ENCODE measurements at regions not wholly inside any gene's neighbourhood (a gene's known extent, or its start where the extent isn't known, plus 50 kb on each side); places are given as distances from the start of the nearest gene placed in this dataset.
"Not testable (repeated sequence)": the region's sequence is repeated elsewhere in the genome, so short reads cannot be mapped to it uniquely, and the experiment has no call there.

DNA sequence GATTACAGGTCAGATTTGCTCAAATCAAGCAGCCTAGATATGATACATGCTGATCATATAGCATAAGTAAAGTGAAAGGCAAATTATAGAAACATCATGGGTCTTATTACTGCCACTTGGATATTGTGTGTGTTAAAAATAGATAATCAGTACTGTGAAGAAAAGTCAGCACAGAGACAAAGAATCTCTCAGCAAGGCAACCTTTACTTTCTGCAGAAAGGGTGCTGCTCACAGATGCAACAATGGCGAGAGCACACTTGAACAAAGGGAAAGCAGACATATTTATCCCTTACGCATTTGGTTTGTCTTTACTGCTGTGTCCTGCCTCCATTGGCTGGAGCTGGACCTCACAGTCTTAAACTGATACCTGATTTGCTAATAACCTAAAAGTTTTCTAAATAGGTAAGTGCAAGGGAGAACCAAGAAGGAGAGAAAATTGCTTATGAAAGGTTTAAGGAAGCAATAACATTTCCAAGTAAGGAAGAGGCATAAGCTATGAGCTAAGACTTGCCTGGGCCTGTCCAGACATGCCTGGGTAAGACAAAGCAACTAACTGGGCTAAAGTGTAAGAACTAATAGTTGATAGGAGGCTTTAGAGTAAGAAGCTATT is 1310.8 kb upstream of the LRRTM3 start:
- DNase-seq, result no peak

DNA sequence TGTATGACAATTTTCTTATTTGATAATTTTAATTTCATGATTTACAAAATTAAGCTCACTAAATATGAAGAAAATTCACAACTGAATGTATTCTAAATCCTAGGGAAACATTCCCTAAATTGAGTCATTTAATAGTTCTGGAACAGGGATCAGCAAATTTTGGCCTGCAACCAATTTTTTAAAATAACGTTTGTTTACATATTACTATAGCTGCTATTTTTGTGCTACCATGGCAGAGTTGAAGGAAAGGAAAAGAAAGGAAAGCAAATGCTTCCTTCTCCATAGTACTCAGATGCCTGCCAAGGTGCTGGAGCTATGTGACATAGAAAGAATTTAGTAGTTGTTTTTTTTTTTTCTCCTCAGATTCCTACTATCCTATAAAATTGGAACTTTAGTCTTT is 1307.7 kb upstream of the LRRTM3 start:
- no peak for DNase-seq

DNA sequence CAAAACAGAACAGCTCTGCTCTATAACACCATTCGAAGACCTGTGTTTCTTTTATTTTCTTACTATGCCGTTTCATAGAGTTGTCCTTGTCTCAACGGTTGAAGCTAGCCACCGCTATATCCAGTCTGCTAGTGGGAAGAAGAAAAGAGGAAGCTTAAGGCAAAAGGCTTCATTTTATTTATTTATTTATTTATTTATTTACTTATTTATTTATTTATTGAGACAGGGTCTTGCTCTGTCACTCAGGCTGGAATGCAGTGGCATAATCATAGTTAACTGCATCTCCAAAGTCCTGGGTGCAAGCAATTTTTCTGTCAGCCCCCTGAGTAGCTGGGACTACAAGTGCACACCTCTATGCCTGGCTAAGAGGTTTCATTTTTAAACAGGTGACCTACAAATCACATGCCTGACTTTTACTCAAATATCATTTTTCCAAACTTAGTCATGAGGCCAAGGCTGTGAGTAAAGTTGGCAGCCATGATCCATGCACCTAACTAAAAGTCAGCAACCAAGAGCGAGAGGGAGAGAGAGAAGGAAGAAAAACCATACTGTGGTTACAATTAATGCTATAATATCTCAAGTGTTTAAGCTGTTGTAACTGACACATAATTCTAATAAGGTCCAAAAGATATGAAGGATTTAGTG is 1305.3 kb upstream of the LRRTM3 start:
- DNase-seq, result no peak

DNA sequence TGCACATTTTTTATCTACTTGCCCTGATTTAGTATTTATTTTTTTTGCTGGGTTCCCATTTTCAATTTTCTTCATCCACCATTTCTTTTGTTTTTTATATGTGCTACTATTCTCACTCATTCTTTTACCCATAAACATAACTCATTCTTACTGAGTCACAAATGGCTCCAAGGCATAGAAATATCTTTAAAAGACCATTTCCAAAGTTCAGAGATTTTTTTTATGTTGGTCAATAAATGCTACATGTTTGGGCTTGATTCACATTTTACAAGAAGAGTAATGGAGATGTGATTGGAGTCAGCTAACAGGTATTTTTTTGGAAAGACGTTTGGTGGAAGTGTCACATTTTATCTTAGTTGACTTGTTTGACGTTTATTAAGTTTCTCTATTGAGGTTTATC is 1303.2 kb upstream of the LRRTM3 start:
- DNase-seq, result no peak

DNA sequence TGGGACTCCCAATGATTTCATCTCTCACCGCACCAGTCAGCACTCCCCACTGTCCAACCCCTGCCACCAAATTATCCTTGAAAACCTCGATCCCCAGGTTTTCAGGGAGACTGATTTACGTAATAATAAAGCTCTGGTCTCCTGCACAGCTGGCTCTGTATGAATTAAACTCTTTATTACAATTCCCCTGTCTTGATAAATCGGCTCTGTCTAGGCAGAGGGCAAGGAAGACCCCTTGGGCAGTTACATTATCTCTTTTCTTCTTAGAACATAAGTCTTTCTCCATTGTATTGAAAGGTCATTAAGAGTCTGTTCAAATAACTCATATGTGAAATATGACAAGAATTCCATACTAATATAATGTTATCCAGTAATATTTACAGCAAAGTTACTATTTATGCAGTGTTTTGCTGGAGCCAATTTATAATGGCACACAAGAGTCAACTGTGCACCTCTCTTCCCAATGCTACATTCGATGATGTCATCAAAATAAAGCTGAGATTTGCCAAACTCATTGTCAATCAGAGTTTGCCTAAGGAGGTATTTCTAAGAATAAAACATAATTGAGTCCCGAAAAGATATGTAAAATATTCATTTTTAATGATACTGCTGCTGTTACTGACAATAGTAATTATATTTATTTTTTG is 1297.2 kb upstream of the LRRTM3 start:
- no peak for DNase-seq

DNA sequence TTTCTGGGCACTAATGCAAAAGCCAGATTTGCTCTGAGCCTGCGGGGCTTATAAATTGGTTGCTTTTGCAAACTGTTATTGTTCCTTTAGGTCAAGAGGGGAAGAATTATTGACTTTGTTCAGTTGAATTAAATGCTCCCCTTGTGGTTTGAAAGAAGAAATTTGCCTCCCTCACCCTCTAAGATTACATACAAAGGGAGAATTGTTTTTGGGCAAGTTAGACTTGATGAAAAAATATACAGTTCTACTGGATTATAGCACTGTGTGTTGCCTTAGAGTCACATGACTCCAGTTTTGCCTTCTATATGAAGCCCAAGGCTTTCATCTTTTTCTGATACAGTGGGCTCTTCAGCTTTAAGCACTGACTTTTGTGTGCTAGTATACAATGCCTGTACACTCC is 1265.8 kb upstream of the LRRTM3 start:
- no peak for DNase-seq

DNA sequence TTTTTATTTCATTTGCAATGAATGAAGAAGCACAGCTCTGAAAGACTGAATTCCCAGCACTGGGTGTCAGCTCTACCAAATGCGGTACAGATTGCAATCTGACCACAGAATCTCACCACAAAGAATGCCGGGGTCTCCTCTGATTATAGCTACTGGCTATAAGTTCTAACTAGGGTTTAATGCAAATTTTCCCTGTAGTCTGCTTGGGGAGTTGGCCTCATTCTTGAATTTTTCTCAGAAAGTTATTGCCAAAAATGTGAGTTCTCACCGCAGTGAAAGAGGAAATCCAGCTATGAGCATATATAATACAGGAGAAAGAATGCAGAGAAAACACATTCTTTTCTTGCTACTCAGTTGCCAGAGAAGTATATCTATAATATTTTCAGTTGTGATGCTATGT is 1255.7 kb upstream of the LRRTM3 start:
- DNase-seq, result no peak

DNA sequence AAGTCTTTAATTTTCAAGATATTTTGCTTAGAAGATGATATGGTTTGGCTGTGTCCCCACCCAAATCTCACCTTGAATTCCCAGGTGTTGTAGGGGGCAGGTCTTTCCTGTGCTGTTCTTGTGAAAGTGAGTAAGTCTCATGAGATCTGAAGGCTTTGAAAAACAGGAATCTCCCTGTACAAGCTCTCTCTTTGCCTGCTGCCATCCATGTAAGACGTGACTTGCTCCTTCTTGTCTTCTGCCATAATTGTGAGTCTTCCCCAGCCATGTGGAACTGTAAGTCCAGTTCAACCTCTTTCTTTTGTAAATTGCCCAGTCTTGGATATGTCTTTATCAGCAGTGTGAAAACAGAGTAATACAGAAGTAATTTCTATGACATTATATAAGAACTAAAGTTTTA is 1255.2 kb upstream of the LRRTM3 start:
- not testable (repeated sequence) for DNase-seq

DNA sequence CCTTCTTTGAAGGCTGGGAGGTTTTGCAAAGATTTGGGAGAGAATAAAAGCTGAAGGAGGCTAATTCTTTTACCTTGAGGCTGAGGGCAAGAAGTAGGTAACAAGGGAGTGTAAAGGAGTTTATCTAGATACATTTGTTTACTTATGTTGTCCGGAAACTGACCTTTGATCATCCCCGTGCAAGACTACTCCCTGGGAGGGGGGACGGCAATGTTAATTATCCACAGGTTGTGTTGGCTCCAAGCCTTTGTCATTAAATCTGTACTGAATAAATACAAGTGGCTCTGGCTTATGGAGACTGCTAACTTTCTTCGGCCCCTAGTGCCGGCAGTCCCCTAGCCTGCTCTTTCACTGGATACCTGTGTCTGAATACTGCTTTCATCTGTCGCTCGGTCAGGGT is 1250.6 kb upstream of the LRRTM3 start:
- no peak for DNase-seq

DNA sequence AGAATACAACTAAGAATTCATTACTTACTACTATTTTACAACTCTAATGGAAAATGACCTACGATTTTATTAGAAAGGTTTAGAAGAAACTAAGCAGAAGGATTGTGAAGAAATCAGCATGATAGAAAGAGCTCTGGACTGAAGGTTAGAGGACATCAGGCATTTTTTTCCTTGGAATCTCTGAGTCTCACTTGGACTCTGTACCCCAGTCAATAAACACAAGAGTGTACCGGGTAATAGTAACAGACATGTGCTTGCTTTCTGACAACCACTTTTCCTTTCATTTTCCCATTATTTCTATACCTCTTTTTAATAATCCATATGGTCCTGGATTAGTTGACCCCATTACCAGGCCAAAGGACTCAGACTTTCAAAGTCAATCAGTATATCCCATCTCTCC is 1240.9 kb upstream of the LRRTM3 start:
- DNase-seq, result no peak

DNA sequence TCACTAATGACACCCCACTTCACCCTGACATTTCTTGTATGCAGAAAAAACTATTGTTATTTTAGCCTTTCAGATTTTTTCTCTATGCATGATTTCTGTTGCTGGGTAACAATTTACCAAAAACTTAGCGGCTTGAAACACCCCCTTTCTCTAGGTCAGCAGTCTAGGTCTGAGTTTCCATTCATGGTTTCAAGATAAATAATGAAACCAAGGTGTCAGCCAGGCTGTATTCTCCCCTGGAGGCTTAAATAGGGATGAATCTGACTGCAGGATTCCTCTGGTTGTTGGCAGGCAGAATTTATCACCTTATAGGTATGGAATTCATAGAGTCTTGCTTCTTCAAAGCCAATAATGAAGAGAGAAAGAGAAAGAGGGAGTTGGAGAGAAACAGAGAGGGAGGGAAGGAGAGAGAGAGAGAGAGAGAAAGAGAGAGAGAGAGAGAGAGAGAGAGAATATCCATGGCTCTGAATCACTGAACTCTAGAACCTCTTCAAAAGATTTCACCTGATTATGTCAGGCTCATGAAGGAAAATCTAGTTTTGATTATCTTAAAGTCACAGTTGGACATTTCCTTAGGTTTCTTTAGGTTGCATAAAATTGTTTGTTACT is 1224.6 kb upstream of the LRRTM3 start:
- DNase-seq, result no peak

DNA sequence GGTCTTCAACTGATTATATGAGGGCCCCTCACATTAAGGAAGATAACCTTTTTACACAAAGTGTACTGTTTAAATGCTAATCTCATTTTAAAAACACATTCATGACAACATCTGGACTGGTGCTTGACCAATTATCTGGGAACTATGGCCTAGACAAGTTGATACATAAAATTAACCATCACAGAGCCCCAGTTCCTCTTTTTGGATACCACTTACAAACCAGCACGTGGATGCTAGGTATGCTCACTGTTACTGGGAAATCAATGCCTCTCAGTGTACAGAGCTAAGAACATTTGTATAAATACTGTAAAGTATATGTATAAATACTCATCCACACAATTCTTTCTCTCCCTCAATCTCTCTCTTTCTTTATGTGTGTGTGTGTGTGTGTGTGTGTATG is 1217.8 kb upstream of the LRRTM3 start:
- no peak for DNase-seq

DNA sequence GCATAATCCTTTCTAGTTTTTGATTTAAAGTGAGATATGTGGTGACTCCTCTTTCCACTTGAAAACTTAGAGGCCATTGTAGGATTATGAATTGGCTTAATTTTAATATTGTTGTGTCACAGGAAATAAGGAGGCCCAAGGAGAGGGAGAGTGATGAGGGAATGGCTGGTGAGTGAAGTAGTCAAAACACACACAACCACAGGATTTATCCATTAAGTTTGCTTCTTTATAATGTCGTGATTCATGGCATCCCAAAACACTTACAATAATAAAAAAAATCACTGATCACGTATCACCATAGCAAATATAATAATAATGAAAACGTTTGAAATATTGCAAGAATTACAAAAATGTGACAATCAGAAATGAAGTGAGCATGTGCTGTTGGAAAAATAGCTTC is 1215.5 kb upstream of the LRRTM3 start:
- DNase-seq, result no peak

DNA sequence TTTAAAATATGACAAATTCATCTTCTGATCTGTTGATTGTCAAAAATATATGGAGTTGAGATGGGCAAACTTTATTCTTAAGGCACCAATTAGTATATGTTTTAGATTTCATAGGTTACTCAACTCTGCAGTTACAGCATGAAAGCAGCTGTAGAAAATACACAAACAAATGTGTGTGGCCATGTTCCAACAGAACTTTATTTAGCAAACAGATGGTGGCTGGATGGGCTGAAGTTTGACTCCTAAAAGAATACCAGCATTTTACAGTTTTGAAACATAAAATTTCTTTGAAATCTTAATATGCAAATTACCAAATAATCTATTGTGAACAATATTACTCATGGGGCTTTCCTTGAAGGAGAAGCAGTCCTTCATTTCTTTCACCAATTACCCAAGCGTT is 1206.0 kb upstream of the LRRTM3 start:
- DNase-seq, result no peak

DNA sequence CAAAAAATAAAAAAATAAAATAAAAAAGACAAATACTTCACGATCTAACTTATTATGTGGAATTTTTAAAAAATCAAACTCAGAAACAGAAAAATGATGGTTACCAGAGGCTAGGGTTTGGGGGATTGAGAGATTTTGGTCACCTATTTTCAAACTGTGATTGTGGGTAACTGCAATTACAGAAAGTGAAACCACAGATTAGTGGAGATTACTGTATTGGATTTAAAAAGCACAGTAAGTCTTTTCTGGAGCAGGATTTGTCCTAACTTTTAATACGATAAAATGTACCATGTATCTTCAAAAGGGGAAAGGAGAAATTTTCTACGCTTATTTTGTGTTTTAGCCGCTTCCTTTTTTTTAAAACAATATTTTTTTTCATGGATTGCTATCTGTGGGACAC is 1204.9 kb upstream of the LRRTM3 start:
- DNase-seq, result no peak

DNA sequence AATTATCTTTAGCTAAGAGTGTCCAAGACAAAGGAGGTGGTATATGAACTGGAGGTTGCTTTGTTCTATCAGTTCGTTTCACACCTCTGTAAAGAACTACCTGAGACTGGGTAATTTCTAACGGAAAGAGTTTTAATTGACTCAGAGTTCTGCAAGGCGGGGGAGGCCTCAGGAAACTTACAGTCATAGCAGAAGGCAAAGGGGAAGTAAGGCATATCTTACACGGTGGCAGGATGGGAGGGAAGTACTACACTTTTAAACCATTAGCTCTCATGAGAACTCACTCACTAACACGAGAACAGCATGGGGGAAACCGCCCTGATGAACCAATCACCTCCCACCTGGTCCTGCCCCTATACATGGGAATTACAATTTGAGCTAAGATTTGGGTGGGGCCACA is 1202.3 kb upstream of the LRRTM3 start:
- DNase-seq, result no peak

DNA sequence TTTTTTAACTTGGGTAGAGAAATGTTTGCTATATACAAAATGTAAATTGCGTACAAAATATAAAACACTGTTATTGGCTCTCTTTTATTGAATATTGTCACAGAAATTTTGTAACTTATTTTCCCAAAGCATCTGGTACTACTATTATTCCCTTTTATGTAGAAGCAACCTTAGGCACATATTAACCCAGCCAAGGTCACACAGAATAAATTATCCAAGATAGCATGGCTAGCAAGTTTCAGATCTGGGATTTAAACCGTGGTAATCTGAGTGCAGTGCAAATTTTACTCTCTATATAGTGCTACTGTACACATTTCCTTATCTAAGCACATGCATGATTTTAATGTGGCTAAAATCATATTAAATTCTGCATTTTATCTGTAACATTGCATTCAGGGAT is 1190.5 kb upstream of the LRRTM3 start:
- DNase-seq, result no peak

DNA sequence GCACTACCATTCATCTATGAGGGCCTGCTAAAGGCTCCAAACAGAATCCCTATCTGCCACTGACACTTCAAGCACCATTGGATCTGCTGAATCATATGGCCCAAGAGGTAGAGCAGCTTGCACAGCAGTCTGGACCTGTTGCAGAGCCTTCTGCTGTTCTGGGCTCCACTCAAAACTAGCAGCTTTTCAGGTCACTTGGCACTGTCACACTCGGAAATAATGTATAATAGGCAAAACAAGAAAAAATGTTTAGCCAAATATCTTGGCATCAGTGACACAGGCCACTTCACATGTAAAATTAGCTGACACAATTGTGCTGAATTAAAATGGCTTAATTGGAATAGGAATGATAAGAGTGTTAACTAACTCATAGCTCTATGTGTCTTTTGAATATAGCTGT is 1182.9 kb upstream of the LRRTM3 start:
- DNase-seq, result no peak

DNA sequence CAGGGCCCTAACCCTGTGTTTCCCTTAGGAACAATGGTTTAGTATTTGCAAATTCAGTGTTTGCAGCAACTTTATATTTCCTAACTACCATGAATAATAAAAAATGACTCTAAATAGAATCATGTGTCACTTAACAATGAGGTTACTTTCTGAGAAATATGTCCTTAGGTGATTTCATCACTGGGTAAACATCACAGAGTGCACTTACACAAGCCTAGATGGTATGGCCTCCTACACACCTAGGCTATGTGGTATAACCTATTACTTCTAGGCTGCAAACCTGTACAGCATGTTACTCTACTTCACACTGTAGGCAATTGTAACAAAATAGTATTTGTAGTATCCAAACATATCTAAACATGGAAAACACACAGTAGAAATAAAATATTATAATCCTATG is 1174.6 kb upstream of the LRRTM3 start:
- no peak for DNase-seq

DNA sequence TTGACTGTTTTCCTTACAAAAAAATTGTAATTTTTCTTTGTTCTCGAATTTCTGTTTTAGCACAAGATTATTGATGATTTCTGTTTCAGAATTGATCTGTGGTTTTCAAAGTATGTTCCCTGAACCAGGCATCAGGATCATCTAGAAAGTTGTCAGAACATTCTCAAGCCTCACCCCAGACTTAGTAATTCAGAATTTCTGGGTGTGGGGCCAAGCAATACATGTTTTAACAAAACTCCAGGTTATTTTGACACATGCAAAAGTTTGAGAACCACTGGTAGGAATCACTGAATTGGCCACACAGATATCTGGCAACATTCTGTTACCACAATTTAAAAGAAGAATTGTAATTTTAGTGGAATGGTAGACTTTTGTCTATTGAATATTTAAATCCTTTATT is 1173.9 kb upstream of the LRRTM3 start:
- DNase-seq, result no peak

DNA sequence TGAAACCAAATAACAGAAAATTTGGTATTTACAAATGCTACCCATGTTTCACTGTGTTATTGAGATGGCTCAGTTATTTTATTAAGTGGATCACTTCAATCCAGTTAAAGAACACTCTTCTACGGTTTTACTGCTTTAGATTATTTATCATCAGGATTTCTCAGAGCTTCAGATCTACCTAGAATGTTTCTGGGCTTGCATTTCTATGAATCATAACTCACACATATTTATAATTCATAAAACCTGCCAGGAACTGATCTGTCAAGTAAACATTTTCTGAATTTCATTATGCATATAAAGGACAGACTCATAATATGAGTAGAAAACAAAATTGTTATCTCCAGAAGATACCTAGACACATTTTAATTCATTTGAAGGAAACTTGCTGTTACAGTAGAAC is 1172.3 kb upstream of the LRRTM3 start:
- no peak for DNase-seq

DNA sequence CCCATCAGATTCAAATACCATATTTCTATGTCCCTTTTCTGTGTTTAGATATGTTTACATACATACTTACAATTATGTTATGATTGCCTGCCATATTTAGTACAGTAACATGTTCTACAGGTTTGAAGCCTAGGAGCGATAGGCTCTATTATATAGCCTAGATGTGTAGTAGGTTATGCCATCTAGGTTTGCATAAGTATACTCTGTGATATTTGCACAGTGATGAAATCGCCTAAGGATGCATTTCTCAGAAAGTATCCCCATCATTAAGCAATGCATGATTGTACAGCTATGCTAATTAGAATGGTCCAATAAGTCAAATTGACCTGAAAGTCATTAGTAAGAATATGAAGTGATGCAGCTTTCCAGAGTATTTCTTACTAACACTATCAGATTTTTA is 1171.7 kb upstream of the LRRTM3 start:
- no peak for DNase-seq

DNA sequence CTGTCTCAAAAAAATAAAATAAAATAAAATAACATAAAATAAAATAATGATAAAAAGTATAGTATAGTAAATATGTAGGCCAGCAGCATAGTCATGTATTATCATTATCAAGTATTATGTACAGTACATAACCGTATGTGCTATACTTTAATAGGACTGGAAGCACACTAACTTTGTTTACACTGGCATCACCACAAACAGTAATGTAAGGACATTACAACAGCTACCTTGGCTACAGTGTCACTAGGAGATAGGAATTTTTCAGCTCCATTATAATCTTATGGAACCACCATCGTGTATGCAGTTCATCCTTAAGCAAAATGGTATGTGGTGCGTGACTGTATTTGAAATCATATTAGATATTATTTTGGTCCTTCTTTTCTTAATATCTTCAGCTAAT is 1163.5 kb upstream of the LRRTM3 start:
- DNase-seq, result no peak

DNA sequence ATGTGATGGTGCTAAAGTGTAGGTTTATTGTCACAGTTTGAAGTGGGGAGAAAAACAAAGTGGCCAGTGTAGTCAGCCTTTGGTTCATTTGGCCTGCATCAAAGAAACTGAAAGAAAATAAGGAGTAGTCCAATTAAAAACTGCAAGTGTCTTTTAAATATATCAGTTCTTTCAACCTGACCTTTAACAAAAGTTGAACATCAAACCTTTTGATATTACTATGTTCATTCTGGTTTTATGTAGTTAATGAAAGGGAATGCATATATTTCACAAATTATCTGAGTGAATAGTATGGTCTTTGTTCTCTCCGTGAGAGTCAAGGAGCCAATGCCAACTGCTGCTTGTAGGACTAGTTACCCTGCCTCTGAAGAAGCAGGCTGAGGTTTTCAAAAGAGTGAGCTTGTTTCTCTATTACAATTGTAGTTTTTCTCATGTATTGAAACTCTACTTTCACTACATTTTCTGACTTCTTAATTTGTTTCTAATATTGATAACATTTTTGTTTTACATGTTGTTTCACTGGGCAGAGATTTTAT is 1160.8 kb upstream of the LRRTM3 start:
- no peak for DNase-seq

Data from suppressor macrophage treated with lipopolysaccharide for 4 hours (primary cell).